GM18517 (cell line): ENCODE measurements at regions not wholly inside any gene's neighbourhood (a gene's known extent, or its start where the extent isn't known, plus 50 kb on each side); places are given as distances from the start of the nearest gene placed in this dataset.
"Not testable (repeated sequence)": the region's sequence is repeated elsewhere in the genome, so short reads cannot be mapped to it uniquely, and the experiment has no call there.

Experiments
- ATAC-seq: cut with Tn5 transposase; IDR thresholded peaks from one replicate; pipeline ENCODE4 v1.9.1; 2021; ENCODE audit warnings: mild to moderate bottlenecking, moderate library complexity; ENCODE audit not compliant: unreplicated experiment

GRCh38 chr2:138267161-138267901 is 234.2 kb upstream of the SPOPL start:
- peak; percentile 61 for ATAC-seq

- ATAC-seq = peak; percentile 16
Observed at GRCh38 chr2:138267902-138268254, 233.7 kb upstream of the SPOPL start.

- ATAC-seq = no peak
Observed at GRCh38 chr2:138269765-138270164, 231.8 kb upstream of the SPOPL start.

- ATAC-seq = no peak
Observed at GRCh38 chr2:138271467-138271866, 230.1 kb upstream of the SPOPL start.

- ATAC-seq = no peak
Observed at GRCh38 chr2:138272524-138273195, 228.9 kb upstream of the SPOPL start.

GRCh38 chr2:138273280-138273679 is 228.3 kb upstream of the SPOPL start:
- not testable (repeated sequence) for ATAC-seq

GRCh38 chr2:138274421-138275291 is 226.9 kb upstream of the SPOPL start:
- no peak for ATAC-seq

- ATAC-seq = no peak
Observed at GRCh38 chr2:138275292-138275690, 226.3 kb upstream of the SPOPL start.

- no peak for ATAC-seq
Observed at GRCh38 chr2:138275881-138276280, 225.7 kb upstream of the SPOPL start.

- ATAC-seq = no peak
Observed at GRCh38 chr2:138276339-138276738, 225.2 kb upstream of the SPOPL start.

- no peak for ATAC-seq
Observed at GRCh38 chr2:138277062-138277461, 224.5 kb upstream of the SPOPL start.

GRCh38 chr2:138279871-138280270 is 221.7 kb upstream of the SPOPL start:
- no peak for ATAC-seq

GRCh38 chr2:138280999-138281695 is 220.4 kb upstream of the SPOPL start:
- no peak for ATAC-seq

GRCh38 chr2:138282014-138282672 is 219.4 kb upstream of the SPOPL start:
- no peak for ATAC-seq

- no peak for ATAC-seq
Observed at GRCh38 chr2:138291805-138292204, 209.8 kb upstream of the SPOPL start.

- peak; percentile 50 for ATAC-seq
Observed at GRCh38 chr2:138293045-138293444, 208.5 kb upstream of the SPOPL start.

GRCh38 chr2:138293549-138293948 is 208.0 kb upstream of the SPOPL start:
- ATAC-seq = no peak

GRCh38 chr2:138294451-138294850 is 207.1 kb upstream of the SPOPL start:
- ATAC-seq = no peak

- no peak for ATAC-seq
Observed at GRCh38 chr2:138296365-138296764, 205.2 kb upstream of the SPOPL start.

GRCh38 chr2:138298120-138298814 is 203.3 kb upstream of the SPOPL start:
- ATAC-seq = peak; percentile 61
